Ovary (tissue), 3 donors: ENCODE measurements at regions not wholly inside any gene's neighbourhood (a gene's known extent, or its start where the extent isn't known, plus 50 kb on each side); places are given as distances from the start of the nearest gene placed in this dataset.

Experiments used
- EP300 ChIP-seq: sonication (generic); formaldehyde crosslinking; IDR thresholded peaks from one replicate; pipeline ENCODE4 v1.6.1; 2017; ENCODE audit warnings: antibody characterized with exemption
- POLR2A ChIP-seq: fragments of 450-650 bp; IDR thresholded peaks from one replicate; pipeline ENCODE4 v1.6.1; 2017; ENCODE audit warnings: antibody characterized with exemption, mild to moderate bottlenecking, moderate library complexity
- TF ChIP-seq, protein P1 (sequence below), 3 donors: fragments of 450-650 bp in 2 of 3; fragments of 200-600 bp in 1 of 3; IDR thresholded peaks; one replicate each; pipeline versions ENCODE4 v1.5.1 to v1.8.0; 2016 to 2022; ENCODE audit warnings: antibody characterized with exemption in 3 of 3, mild to moderate bottlenecking in 1 of 3
- donor health status: DM: no; HTN: no; CAD: no.

- TF ChIP-seq, protein P1, sequence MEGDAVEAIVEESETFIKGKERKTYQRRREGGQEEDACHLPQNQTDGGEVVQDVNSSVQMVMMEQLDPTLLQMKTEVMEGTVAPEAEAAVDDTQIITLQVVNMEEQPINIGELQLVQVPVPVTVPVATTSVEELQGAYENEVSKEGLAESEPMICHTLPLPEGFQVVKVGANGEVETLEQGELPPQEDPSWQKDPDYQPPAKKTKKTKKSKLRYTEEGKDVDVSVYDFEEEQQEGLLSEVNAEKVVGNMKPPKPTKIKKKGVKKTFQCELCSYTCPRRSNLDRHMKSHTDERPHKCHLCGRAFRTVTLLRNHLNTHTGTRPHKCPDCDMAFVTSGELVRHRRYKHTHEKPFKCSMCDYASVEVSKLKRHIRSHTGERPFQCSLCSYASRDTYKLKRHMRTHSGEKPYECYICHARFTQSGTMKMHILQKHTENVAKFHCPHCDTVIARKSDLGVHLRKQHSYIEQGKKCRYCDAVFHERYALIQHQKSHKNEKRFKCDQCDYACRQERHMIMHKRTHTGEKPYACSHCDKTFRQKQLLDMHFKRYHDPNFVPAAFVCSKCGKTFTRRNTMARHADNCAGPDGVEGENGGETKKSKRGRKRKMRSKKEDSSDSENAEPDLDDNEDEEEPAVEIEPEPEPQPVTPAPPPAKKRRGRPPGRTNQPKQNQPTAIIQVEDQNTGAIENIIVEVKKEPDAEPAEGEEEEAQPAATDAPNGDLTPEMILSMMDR (IDR thresholded peaks at IDR 0.05), result no peak
- TF ChIP-seq POLR2A (no peak), EP300 (no peak)
Measured at GRCh38 chr5:6255956-6256355, 122.4 kb downstream of the MED10 start.
